CD4-positive, CD25-positive, alpha-beta regulatory T cell (primary cell): ENCODE measurements at regions not wholly inside any gene's neighbourhood (a gene's known extent, or its start where the extent isn't known, plus 50 kb on each side); places are given as distances from the start of the nearest gene placed in this dataset.
"Not testable (repeated sequence)": the region's sequence is repeated elsewhere in the genome, so short reads cannot be mapped to it uniquely, and the experiment has no call there.

Source experiments
- ATAC-seq, 2 donors: fragments of 150-1000 bp; cut with Tn5 transposase; one replicate each; pipeline ENCODE4 v1.10.0; 2021; ENCODE audit warnings: low read depth in 2 of 2, moderate number of reproducible peaks in 2 of 2, moderate library complexity in 1 of 2
- DNase-seq, 3 donors: peaks; one replicate each; pipeline versions ENCODE4 v3.0.0 to v3.0.0-alpha.2; 2012 to 2022; ENCODE audit warnings: mixed read lengths in 1 of 3
- H3K27ac ChIP-seq: one replicate; pipeline ENCODE4 v1.7.0; 2013; ENCODE audit warnings: mild to moderate bottlenecking, low read length; ENCODE audit not compliant: insufficient read depth, poor library complexity, severe bottlenecking
- H3K27me3 ChIP-seq: one replicate; pipeline ENCODE4 v1.7.0; 2013; ENCODE audit warnings: low read length; ENCODE audit not compliant: control insufficient read depth, insufficient read depth
- H3K36me3 ChIP-seq: one replicate; pipeline ENCODE4 v1.7.0; 2013; ENCODE audit warnings: mild to moderate bottlenecking, low read length, moderate library complexity; ENCODE audit not compliant: control insufficient read depth, insufficient read depth
- H3K4me1 ChIP-seq: 2 replicates; pipeline ENCODE4 v1.7.0; 2013; ENCODE audit warnings: mild to moderate bottlenecking, low read length; ENCODE audit not compliant: insufficient read depth, control insufficient read depth, poor library complexity, severe bottlenecking
- H3K4me3 ChIP-seq: one replicate; pipeline ENCODE4 v1.7.0; 2013; ENCODE audit warnings: low read depth, mild to moderate bottlenecking, low read length, moderate library complexity
- H3K9me3 ChIP-seq, 2 experiments: 1 replicate in 1 of 2; 2 replicates in 1 of 2; pipeline ENCODE4 v1.7.0; 2013; ENCODE audit warnings: low read length in 2 of 2, mild to moderate bottlenecking in 1 of 2, moderate library complexity in 1 of 2; ENCODE audit not compliant: control insufficient read depth in 2 of 2
- H3K27ac Mint-ChIP-seq, 3 donors: one replicate each; pipeline ENCODE4 v1.8.0; 2020 to 2022; ENCODE audit warnings: mild to moderate bottlenecking in 3 of 3, mixed read lengths in 3 of 3, moderate library complexity in 2 of 3
- H3K27me3 Mint-ChIP-seq: one replicate; pipeline ENCODE4 v1.8.0; 2022; ENCODE audit warnings: mild to moderate bottlenecking, mixed read lengths
- H3K36me3 Mint-ChIP-seq: one replicate; pipeline ENCODE4 v1.8.0; 2020; ENCODE audit warnings: mixed read lengths
- H3K4me1 Mint-ChIP-seq, 4 donors: one replicate each; pipeline ENCODE4 v1.8.0; 2020 to 2022; ENCODE audit warnings: mixed read lengths in 4 of 4, mild to moderate bottlenecking in 1 of 4
- H3K4me3 Mint-ChIP-seq, 4 donors: one replicate each; pipeline ENCODE4 v1.8.0; 2020 to 2022; ENCODE audit warnings: mild to moderate bottlenecking in 4 of 4, mixed read lengths in 4 of 4, moderate library complexity in 3 of 4
- H3K9me3 Mint-ChIP-seq, 7 donors: one replicate each; pipeline ENCODE4 v1.8.0; 2020 to 2022; ENCODE audit warnings: mixed read lengths in 7 of 7, mild to moderate bottlenecking in 3 of 7, moderate library complexity in 2 of 7

DNA sequence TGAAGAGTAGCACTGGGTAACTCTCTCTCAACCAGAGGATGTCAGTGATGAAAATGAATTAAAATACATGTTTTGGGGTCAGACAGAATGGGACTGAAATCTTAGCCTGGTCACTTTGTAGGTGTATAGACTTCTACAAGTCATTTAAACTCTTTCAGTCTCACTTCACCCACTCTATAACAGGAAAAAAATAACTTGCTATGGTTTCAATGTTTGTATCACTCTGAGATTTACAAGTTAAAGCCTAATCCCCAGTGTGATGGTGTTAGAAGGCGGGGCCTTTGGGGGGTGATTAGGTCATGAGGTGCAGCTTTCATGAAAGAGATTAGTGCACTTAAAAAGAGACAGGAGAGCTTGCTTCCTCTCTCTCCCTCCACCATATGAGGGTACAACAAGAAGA lies 134.8 kb downstream of the INHBA start:
- H3K36me3 Mint-ChIP-seq = no peaks in the 10 kb centered on the region
- Histone ChIP-seq H3K4me3 (no peak overlapping the region), H3K27me3 (no peaks in the 10 kb centered on the region), H3K4me1 (no peaks in the 10 kb centered on the region), H3K27ac (no peak overlapping the region), H3K9me3 (peaks cover 0 to 5% of the 10 kb centered on the region in 2 experiments), H3K36me3 (no peaks in the 10 kb centered on the region)
- no peaks in the 10 kb centered on the region for H3K4me1 Mint-ChIP-seq
- no peak for ATAC-seq
- peaks cover 5% of the 10 kb centered on the region for H3K27me3 Mint-ChIP-seq
- peaks cover 4 to 13% (median 6%) of the 10 kb centered on the region in 7 donors for H3K9me3 Mint-ChIP-seq
- no peak overlapping the region for H3K27ac Mint-ChIP-seq
- peak overlapping the region in 1 of 4 donors; percentile 2 for H3K4me3 Mint-ChIP-seq
- DNase-seq = no peak

DNA sequence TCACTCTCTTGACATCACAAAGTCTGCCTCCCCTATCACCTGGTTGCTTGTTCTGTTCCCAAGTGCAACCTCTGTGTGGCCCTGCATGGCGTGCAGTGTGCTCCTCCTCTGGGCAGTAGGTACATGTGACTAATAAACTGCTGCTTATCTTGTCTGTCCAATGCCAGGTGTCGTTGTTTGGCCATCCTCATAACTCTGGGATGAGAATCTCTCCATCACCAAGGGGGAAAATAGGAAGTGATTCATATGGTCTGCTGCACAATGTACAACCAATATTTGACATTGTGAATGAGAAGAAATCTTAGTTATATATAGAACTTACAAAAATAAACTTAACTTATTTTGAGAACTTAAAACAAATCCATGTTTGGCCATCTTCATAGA lies 135.2 kb downstream of the INHBA start:
- Mint-ChIP-seq H3K27ac (no peak overlapping the region), H3K36me3 (no peaks in the 10 kb centered on the region), H3K9me3 (peaks cover under 1 to 13% (median 6%) of the 10 kb centered on the region in 7 donors), H3K27me3 (peaks cover 5% of the 10 kb centered on the region), H3K4me3 (no peak overlapping the region), H3K4me1 (no peaks in the 10 kb centered on the region)
- no peak overlapping the region for H3K4me3 ChIP-seq
- H3K4me1 ChIP-seq = no peaks in the 10 kb centered on the region
- no peak for ATAC-seq
- H3K27ac ChIP-seq = no peak overlapping the region
- H3K36me3 ChIP-seq = no peaks in the 10 kb centered on the region
- DNase-seq = no peak
- H3K27me3 ChIP-seq = no peaks in the 10 kb centered on the region
- peaks cover 0 to 5% of the 10 kb centered on the region in 2 experiments for H3K9me3 ChIP-seq

GRCh38 chr7:41567031-41567730 lies 135.7 kb downstream of the INHBA start:
- Mint-ChIP-seq H3K4me1 (no peaks in the 10 kb centered on the region), H3K27me3 (peaks cover 5% of the 10 kb centered on the region), H3K36me3 (no peaks in the 10 kb centered on the region), H3K27ac (no peak overlapping the region), H3K4me3 (no peak overlapping the region), H3K9me3 (peaks cover 0 to 13% (median 6%) of the 10 kb centered on the region in 7 donors)
- Histone ChIP-seq H3K36me3 (no peaks in the 10 kb centered on the region), H3K4me1 (no peaks in the 10 kb centered on the region), H3K9me3 (peaks cover 0 to 5% of the 10 kb centered on the region in 2 experiments), H3K27ac (no peak overlapping the region), H3K4me3 (no peak overlapping the region), H3K27me3 (no peaks in the 10 kb centered on the region)
- no peak for ATAC-seq
- no peak for DNase-seq

DNA sequence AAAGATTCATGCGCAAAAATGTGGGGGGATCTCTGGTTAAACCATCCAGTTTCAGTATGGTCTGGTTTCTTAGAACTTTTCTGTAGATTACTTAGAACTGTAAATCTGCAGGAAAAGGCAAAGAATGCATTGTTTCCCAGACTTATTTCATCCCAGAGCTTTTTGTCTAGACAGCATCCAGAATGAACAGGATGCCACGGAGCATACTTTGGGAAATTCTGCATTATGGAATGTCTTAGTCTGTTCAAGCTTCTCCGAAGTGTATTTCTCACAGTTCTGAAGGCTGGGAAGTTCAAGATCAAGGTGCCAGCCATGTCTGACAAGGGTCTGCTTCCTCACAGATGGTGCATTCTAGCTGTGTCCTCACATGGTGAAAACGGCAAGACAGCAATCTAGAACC lies 136.3 kb downstream of the INHBA start:
- Mint-ChIP-seq H3K27ac (no peak overlapping the region), H3K27me3 (peaks cover 5% of the 10 kb centered on the region), H3K4me1 (no peaks in the 10 kb centered on the region), H3K9me3 (peaks cover 0 to 13% (median 6%) of the 10 kb centered on the region in 7 donors), H3K36me3 (no peaks in the 10 kb centered on the region), H3K4me3 (no peak overlapping the region)
- Histone ChIP-seq H3K27me3 (no peaks in the 10 kb centered on the region), H3K4me3 (no peak overlapping the region), H3K27ac (no peak overlapping the region), H3K9me3 (peaks cover 0 to 5% of the 10 kb centered on the region in 2 experiments), H3K36me3 (no peaks in the 10 kb centered on the region), H3K4me1 (no peaks in the 10 kb centered on the region)
- no peak for ATAC-seq
- DNase-seq = no peak

DNA sequence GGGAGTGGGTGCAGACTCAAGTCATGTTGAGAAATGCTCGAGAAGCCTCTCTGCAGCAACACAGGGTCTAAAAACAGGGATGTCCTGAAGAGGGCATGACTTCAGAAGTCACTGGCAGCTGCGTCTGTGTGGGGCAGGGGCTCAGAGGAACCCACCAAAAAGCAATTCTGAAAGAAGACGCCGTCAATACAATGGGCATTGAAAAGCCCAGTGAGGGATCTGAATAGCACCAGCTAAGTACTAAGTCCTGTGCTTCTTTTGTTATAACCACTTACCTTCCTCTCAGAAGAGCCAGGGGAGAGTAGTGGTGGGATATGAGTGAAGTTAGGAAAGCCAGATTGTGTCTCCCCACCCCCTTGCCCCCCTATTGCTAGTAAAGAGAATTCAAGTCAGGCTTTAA lies 137.2 kb downstream of the INHBA start:
- DNase-seq (no peak), ATAC-seq (no peak)
- Mint-ChIP-seq H3K4me1 (no peaks in the 10 kb centered on the region), H3K27me3 (peaks cover 5% of the 10 kb centered on the region), H3K36me3 (no peaks in the 10 kb centered on the region), H3K4me3 (no peak overlapping the region), H3K27ac (no peak overlapping the region), H3K9me3 (peaks cover 0 to 10% (median 4%) of the 10 kb centered on the region in 7 donors)
- peaks cover 0 to 5% of the 10 kb centered on the region in 2 experiments for H3K9me3 ChIP-seq
- no peaks in the 10 kb centered on the region for H3K4me1 ChIP-seq
- no peak overlapping the region for H3K27ac ChIP-seq
- H3K36me3 ChIP-seq = no peaks in the 10 kb centered on the region
- no peak overlapping the region for H3K4me3 ChIP-seq
- no peaks in the 10 kb centered on the region for H3K27me3 ChIP-seq

DNA sequence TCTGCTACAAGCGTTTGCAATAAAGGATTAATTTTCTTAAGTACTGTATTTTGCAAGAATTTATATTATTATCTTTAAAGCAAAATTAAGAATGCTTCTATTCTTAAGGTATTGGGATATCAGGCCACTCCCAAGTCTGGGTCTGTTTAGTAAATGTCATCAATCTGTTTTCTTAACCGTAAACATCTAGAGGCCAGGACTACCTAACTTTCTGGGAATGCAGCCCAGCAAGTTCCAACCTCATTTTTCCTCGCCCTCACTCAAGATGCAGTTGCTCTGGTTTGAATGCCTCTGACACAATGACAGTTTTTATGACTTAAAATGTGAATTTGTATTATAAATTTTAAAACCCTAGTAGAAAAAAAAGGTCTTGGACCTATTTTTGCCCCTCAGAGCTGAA lies 143.5 kb downstream of the INHBA start:
- ATAC-seq (no peak), DNase-seq (no peak)
- Histone ChIP-seq H3K4me1 (no peaks in the 10 kb centered on the region), H3K36me3 (no peaks in the 10 kb centered on the region), H3K9me3 (no peaks in the 10 kb centered on the region), H3K27ac (no peak overlapping the region), H3K27me3 (no peaks in the 10 kb centered on the region), H3K4me3 (no peak overlapping the region)
- Mint-ChIP-seq H3K9me3 (peaks cover 1 to 31% (median 10%) of the 10 kb centered on the region in 7 donors), H3K4me3 (no peak overlapping the region), H3K27me3 (no peaks in the 10 kb centered on the region), H3K27ac (no peak overlapping the region), H3K4me1 (no peaks in the 10 kb centered on the region), H3K36me3 (no peaks in the 10 kb centered on the region)

- H3K36me3 Mint-ChIP-seq = no peaks in the 10 kb centered on the region
- H3K4me3 Mint-ChIP-seq = no peak overlapping the region
- H3K27ac ChIP-seq = no peak overlapping the region
- no peak for ATAC-seq
- H3K4me1 Mint-ChIP-seq = no peaks in the 10 kb centered on the region
- no peaks in the 10 kb centered on the region for H3K36me3 ChIP-seq
- H3K9me3 Mint-ChIP-seq = peaks cover 2 to 23% (median 10%) of the 10 kb centered on the region in 7 donors
- H3K4me3 ChIP-seq = no peak overlapping the region
- no peaks in the 10 kb centered on the region for H3K9me3 ChIP-seq
- DNase-seq = no peak
- no peaks in the 10 kb centered on the region for H3K27me3 ChIP-seq
- H3K4me1 ChIP-seq = no peaks in the 10 kb centered on the region
- no peaks in the 10 kb centered on the region for H3K27me3 Mint-ChIP-seq
- H3K27ac Mint-ChIP-seq = no peak overlapping the region
Measured at GRCh38 chr7:41554481-41554880, 148.4 kb downstream of the INHBA start.

DNA sequence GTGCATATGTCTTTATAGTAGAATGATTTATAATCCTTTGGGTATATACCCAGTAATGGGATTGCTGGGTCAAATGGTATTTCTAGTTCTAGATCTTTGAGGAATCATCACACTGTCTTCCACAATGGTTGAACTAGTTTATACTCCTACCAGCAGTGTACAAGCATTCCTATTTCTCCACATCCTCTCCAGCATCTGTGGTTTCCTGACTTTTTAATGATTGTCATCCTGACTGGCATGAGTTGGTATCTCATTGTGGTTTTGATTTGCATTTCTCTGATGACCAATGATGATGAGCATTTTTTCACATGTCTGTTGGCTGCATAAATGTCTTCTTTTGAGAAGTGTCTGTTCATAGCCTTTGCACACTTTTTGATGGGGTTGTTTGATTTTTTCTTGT lies 152.8 kb downstream of the INHBA start:
- not testable (repeated sequence) for H3K27ac ChIP-seq, H3K27me3 Mint-ChIP-seq, H3K36me3 Mint-ChIP-seq, DNase-seq, H3K4me3 ChIP-seq, H3K36me3 ChIP-seq, H3K27me3 ChIP-seq, H3K9me3 ChIP-seq, H3K4me3 Mint-ChIP-seq, H3K4me1 Mint-ChIP-seq, H3K9me3 Mint-ChIP-seq, H3K27ac Mint-ChIP-seq, ATAC-seq, H3K4me1 ChIP-seq
